HEK293T (cell line): ENCODE measurements at regions not wholly inside any gene's neighbourhood (a gene's known extent, or its start where the extent isn't known, plus 50 kb on each side); places are given as distances from the start of the nearest gene placed in this dataset.

ENCODE experiments used
- CTCF ChIA-PET: fragments of 350-600 bp; formaldehyde crosslinking; extraction: SDS; loops from one replicate; lab custom pipeline; 2021; ENCODE audit warnings: antibody characterized with exemption, inconsistent platforms; lab: Yijun Ruan, JAX
- POLR2A ChIA-PET: fragments of 350-600 bp; formaldehyde crosslinking; extraction: SDS; loops from one replicate; lab custom pipeline; 2020; ENCODE audit warnings: antibody characterized with exemption, inconsistent platforms; lab: Yijun Ruan, JAX
- DNase-seq: peaks from one replicate; pipeline ENCODE4 v3.0.0; 2012; ENCODE audit warnings: mixed read lengths; ENCODE audit errors: extremely low spot score
- ARNT ChIP-seq: fragments of 450-650 bp; IDR thresholded peaks from 2 replicates; pipeline ENCODE4 v1.6.1; 2017; ENCODE audit warnings: mild to moderate bottlenecking
- BHLHE40 ChIP-seq: fragments of 450-650 bp; IDR thresholded peaks from 2 replicates; pipeline ENCODE4 v1.6.1; 2016; ENCODE audit warnings: mild to moderate bottlenecking, moderate library complexity, borderline replicate concordance
- CTBP1 ChIP-seq: fragments of 450-650 bp; IDR thresholded peaks from 2 replicates; pipeline ENCODE4 v1.6.1; 2016; ENCODE audit warnings: borderline replicate concordance
- ELF4 ChIP-seq: fragments of 450-650 bp; IDR thresholded peaks from 2 replicates; pipeline ENCODE4 v1.6.1; 2017; ENCODE audit warnings: antibody characterized with exemption
- FOXA1 ChIP-seq: fragments of 450-650 bp; IDR thresholded peaks from 2 replicates; pipeline ENCODE4 v1.6.1; 2016; ENCODE audit warnings: mild to moderate bottlenecking
- FOXK2 ChIP-seq: fragments of 450-650 bp; IDR thresholded peaks from 2 replicates; pipeline ENCODE4 v1.6.1; 2016; ENCODE audit warnings: mild to moderate bottlenecking
- FOXM1 ChIP-seq: fragments of 450-650 bp; IDR thresholded peaks from 2 replicates; pipeline ENCODE4 v1.6.1; 2017; ENCODE audit warnings: mild to moderate bottlenecking, borderline replicate concordance
- HDGF ChIP-seq: fragments of 450-650 bp; IDR thresholded peaks from 2 replicates; pipeline ENCODE4 v1.6.1; 2017; ENCODE audit warnings: antibody characterized with exemption, borderline replicate concordance
- L3MBTL2 ChIP-seq: fragments of 450-650 bp; conservative IDR thresholded peaks from 2 replicates; pipeline ENCODE4 v1.6.1; 2016; ENCODE audit warnings: mild to moderate bottlenecking
- LEF1 ChIP-seq: fragments of 450-650 bp; IDR thresholded peaks from 2 replicates; pipeline ENCODE4 v1.6.1; 2017; ENCODE audit warnings: mild to moderate bottlenecking, borderline replicate concordance
- NFRKB ChIP-seq: fragments of 450-650 bp; IDR thresholded peaks from 2 replicates; pipeline ENCODE4 v1.6.1; 2016; ENCODE audit warnings: mild to moderate bottlenecking, moderate library complexity
- PKNOX1 ChIP-seq: fragments of 450-650 bp; IDR thresholded peaks from 2 replicates; pipeline ENCODE4 v1.6.1; 2016
- SP1 ChIP-seq: fragments of 450-650 bp; IDR thresholded peaks from 2 replicates; pipeline ENCODE4 v1.6.1; 2017
- SUZ12 ChIP-seq: fragments of 450-650 bp; IDR thresholded peaks from 2 replicates; pipeline ENCODE4 v1.6.1; 2016; ENCODE audit warnings: mild to moderate bottlenecking
- TARDBP ChIP-seq: fragments of 450-650 bp; IDR thresholded peaks from 2 replicates; pipeline ENCODE4 v1.6.1; 2016
- ZNF384 ChIP-seq: fragments of 450-650 bp; IDR thresholded peaks from 2 replicates; pipeline ENCODE4 v1.6.1; 2016

DNA sequence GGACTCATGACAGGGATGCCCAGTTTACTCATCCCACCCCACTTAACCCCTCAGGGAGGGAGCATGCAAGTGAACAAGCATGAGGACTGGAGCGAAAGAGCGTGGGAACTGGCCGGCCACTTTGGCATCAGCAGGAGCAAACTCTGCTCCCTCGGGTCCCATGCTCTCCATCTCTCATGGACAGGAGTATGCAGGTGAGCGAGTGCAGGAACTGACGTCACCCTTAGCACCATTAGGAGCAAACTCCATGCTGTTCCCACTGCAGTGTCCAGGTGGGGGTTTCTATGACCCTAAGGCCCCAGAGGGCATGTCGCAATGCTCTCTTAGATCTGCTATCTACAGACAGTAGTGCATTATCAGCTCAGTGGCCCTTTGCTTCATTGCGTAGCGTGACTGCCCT, 821.8 kb upstream of the LRFN5 start:
- no peak for TF ChIP-seq ZNF384
- no peak for TF ChIP-seq FOXM1
- TF ChIP-seq NFRKB: no peak
- no peak for TF ChIP-seq ARNT
- no peak for TF ChIP-seq CTBP1
- no peak for TF ChIP-seq BHLHE40
- no peak for TF ChIP-seq SUZ12
- no peak for TF ChIP-seq ELF4
- TF ChIP-seq HDGF: no peak
- no peak for TF ChIP-seq FOXA1
- no peak for TF ChIP-seq SP1
- no peak for TF ChIP-seq PKNOX1
- no peak for TF ChIP-seq L3MBTL2
- no peak for TF ChIP-seq FOXK2
- no peak for TF ChIP-seq TARDBP
- no peak for TF ChIP-seq LEF1
- DNase-seq: no peak
- POLR2A ChIA-PET: no interaction called here
- CTCF ChIA-PET: no interaction called here

- TF ChIP-seq LEF1: no peak
- TF ChIP-seq L3MBTL2: no peak
- TF ChIP-seq SP1: no peak
- no peak for TF ChIP-seq FOXA1
- TF ChIP-seq PKNOX1: no peak
- TF ChIP-seq FOXM1: no peak
- TF ChIP-seq ARNT: no peak
- POLR2A ChIA-PET: no interaction called here
- no peak for DNase-seq
- CTCF ChIA-PET: no interaction called here
Measured at GRCh38 chr14:40762685-40763084, 844.0 kb upstream of the LRFN5 start.

DNA sequence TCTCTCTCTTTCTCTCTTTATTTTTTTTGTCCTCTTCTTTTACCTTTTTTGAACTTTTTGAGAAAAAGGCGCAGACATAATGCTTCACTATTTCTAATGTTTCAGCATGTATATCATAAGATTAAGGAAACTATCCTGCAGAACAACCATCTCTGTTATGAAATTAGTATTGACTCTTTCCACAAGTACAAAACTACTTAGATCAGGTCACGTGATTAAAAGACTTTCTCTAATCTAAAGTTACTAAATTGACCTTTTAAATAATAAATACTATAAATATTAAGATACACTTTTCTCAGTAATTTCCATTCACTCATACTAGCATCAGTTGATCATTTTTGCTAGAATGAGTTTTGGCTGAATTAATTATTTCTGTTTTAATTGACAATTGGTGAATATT, 844.5 kb upstream of the LRFN5 start:
- no peak for DNase-seq
- POLR2A ChIA-PET: no interaction called here
- no peak for TF ChIP-seq HDGF
- no peak for TF ChIP-seq LEF1
- no peak for TF ChIP-seq TARDBP
- no peak for TF ChIP-seq SP1
- no peak for TF ChIP-seq CTBP1
- CTCF ChIA-PET: no interaction called here

GRCh38 chr14:40760704-40761103, 846.0 kb upstream of the LRFN5 start:
- ChIA-PET POLR2A (no interaction called here), CTCF (no interaction called here)
- no peak for DNase-seq
- no peak for TF ChIP-seq HDGF
- TF ChIP-seq FOXK2: no peak
- TF ChIP-seq NFRKB: no peak
- no peak for TF ChIP-seq SUZ12
- no peak for TF ChIP-seq FOXM1
- no peak for TF ChIP-seq L3MBTL2
- no peak for TF ChIP-seq SP1
- TF ChIP-seq ARNT: no peak
- TF ChIP-seq PKNOX1: no peak
- TF ChIP-seq ELF4: no peak
- TF ChIP-seq ZNF384: no peak
- no peak for TF ChIP-seq FOXA1
- no peak for TF ChIP-seq LEF1

DNA sequence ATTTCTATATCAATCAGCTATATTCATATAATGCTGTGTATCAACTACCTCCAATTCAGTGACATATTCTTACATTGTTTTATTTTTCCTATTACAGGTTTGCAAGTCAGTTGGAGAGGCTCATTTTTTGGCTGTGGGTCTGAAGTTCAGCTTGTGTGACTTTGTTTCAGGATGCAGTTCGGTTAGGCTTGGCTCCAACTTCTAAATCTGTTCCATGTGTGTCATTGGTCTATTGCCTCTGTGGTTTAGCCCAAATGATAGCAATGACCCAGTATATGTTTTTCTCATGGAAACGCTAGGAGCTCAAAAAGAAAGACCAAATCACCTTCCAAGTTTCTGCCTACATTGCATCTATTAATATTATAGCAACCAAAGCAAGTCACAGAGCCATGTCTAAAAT, 848.6 kb upstream of the LRFN5 start:
- POLR2A ChIA-PET: no interaction called here
- TF ChIP-seq TARDBP: no peak
- TF ChIP-seq SUZ12: no peak
- no peak for TF ChIP-seq ZNF384
- no peak for TF ChIP-seq SP1
- no peak for TF ChIP-seq PKNOX1
- TF ChIP-seq HDGF: no peak
- no peak for TF ChIP-seq CTBP1
- no peak for TF ChIP-seq FOXK2
- DNase-seq: no peak
- CTCF ChIA-PET: no interaction called here

- ChIA-PET POLR2A (no interaction called here), CTCF (no interaction called here)
- TF ChIP-seq TARDBP (no peak), SUZ12 (no peak), FOXK2 (no peak), LEF1 (no peak), FOXM1 (no peak), BHLHE40 (no peak), SP1 (no peak), FOXA1 (no peak), L3MBTL2 (no peak), HDGF (no peak), ZNF384 (no peak), PKNOX1 (no peak), ARNT (no peak), ELF4 (no peak), CTBP1 (no peak), NFRKB (no peak)
- DNase-seq: no peak
Measured at GRCh38 chr14:40757376-40757950, 849.2 kb upstream of the LRFN5 start.
